ENCODE measurements at regions not wholly inside any gene's neighbourhood (a gene's known extent, or its start where the extent isn't known, plus 50 kb on each side); places are given as distances from the start of the nearest gene placed in this dataset.

- TF ChIP-seq EP300 (IDR thresholded peaks at IDR 0.05): no peak
- no peak for TF ChIP-seq POLR2A (IDR thresholded peaks at IDR 0.05)
- no peak for TF ChIP-seq CTCF (IDR thresholded peaks at IDR 0.05)
Measured at GRCh38 chr10:81405399-81405798, 469.6 kb upstream of the NRG3 start.

All from tibial nerve (tissue), 4 donors.